ENCODE measurements at regions not wholly inside any gene's neighbourhood (a gene's known extent, or its start where the extent isn't known, plus 50 kb on each side); places are given as distances from the start of the nearest gene placed in this dataset.

DNA sequence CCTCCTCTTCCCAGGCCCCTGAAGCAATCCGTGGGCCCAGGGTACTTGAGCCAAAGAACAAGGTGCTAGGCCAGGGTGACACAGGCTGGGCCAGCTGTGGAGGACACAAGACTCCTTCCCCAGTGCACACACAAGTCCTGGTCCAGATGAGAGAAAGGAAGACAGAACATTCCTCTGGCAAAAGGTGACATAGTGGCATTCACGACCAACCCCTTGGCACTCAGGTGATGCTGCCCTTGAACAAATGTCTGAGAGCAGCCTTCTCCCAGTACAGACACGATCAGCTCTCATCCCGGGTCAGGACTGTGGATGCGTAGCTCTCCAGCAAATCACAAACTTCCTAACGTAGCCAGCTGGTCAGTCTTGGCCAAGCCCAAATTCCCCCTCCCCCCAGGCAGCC is 118.5 kb downstream of the OAT start:
- H2BK5ac ChIP-seq (ENCODE audit: low read depth, low read length, poor library complexity, severe bottlenecking) = no peak overlapping the region
- no peak overlapping the region for H2AFZ ChIP-seq (replicated peaks; ENCODE audit: low read length, poor library complexity)
- no peak overlapping the region for H3K9ac ChIP-seq (ENCODE audit: low read depth, low read length)
- DNase-seq (no peak), ATAC-seq (ENCODE audit: low read depth) (no peak)
- BruUV-seq (replicated peaks) = no TSS peak
- ChIA-PET POLR2A (ENCODE audit: unreplicated experiment) (no interaction called here), CTCF (no interaction called here)
- H4K8ac ChIP-seq (ENCODE audit: low read depth in 2 of 2, low read length in 2 of 2) = no peak overlapping the region
- H3K9me1 ChIP-seq (ENCODE audit: insufficient read depth, low read length) = no peaks in the 10 kb centered on the region
- H3K4me2 ChIP-seq (ENCODE audit: low read depth, low read length) = no peak overlapping the region
- no peaks in the 10 kb centered on the region for H3K36me3 ChIP-seq (ENCODE audit: control insufficient read depth, insufficient read depth, low read length)
- no peak overlapping the region for H3K27ac ChIP-seq (ENCODE audit: insufficient read depth, low read length)
- H4K20me1 ChIP-seq (ENCODE audit: insufficient read depth, low read length) = no peaks in the 10 kb centered on the region
- in situ Hi-C loops (cut with MboI; ENCODE audit: low sequenced_read_pairs) (no loop called here), intact Hi-C loops (cut with micrococcal nuclease) (no loop called here), dilution Hi-C loops (cut with HindIII; ENCODE audit: low sequenced_read_pairs, unreplicated experiment) (no loop called here)
- H3K9me3 ChIP-seq (ENCODE audit: control insufficient read depth, insufficient read depth, low read length) = peaks cover 27% of the 10 kb centered on the region
- no peak overlapping the region for H2BK20ac ChIP-seq (ENCODE audit: low read depth, low read length)
- no peak overlapping the region for H3K14ac ChIP-seq (replicated peaks; ENCODE audit: low read depth, low read length)
- no peak overlapping the region for H2BK15ac ChIP-seq (ENCODE audit: low read depth, low read length)
- no peaks in the 10 kb centered on the region for H3K79me1 ChIP-seq (ENCODE audit: low read depth in 1 of 2, low read length in 2 of 2)
- H3K4me3 ChIP-seq (ENCODE audit: insufficient read depth, low read depth, low read length) = no peak overlapping the region
- no peaks in the 10 kb centered on the region for H3K4me1 ChIP-seq (ENCODE audit: control insufficient read depth, insufficient read depth, low read length)
- peak overlapping the region; percentile 28 for H2AK9ac ChIP-seq (replicated peaks; ENCODE audit: low read depth, low read length, poor library complexity)
- no peak overlapping the region for H4K5ac ChIP-seq (ENCODE audit: low read depth, low read length)
- no peak overlapping the region for H2AK5ac ChIP-seq (ENCODE audit: low read depth, low read length)
- H3K56ac ChIP-seq (ENCODE audit: extremely low read depth, insufficient read depth, low read length) = no peak overlapping the region
- 40% methylated on average over 1 of the region's 6 CpGs; no CpG with 5 or more reads in 1 of the 2 experiments for WGBS, 2 experiments (ENCODE audit: extremely low coverage in 2 of 2, insufficient read length in 1 of 2)
- no peak overlapping the region for H3K23ac ChIP-seq (ENCODE audit: low read depth, low read length)
- TF ChIP-seq RFX5 (IDR thresholded peaks at IDR 0.05; ENCODE audit: low read depth, low read length) (no peak), FOS (IDR thresholded peaks at IDR 0.05; ENCODE audit: low read depth, low read length) (no peak), POLR2A (IDR thresholded peaks at IDR 0.05; ENCODE audit: low read depth, low read length) (no peak), BHLHE40 (IDR thresholded peaks at IDR 0.05; ENCODE audit: low read depth, low read length) (no peak), CEBPB (IDR thresholded peaks at IDR 0.05; ENCODE audit: low read depth, low read length) (no peak), SMC3 (IDR thresholded peaks at IDR 0.05; ENCODE audit: low read depth, low read length) (no peak), RCOR1 (IDR thresholded peaks at IDR 0.05; ENCODE audit: insufficient replicate concordance, low read length) (no peak), MAFK (IDR thresholded peaks at IDR 0.05; ENCODE audit: low read depth, low read length) (no peak), MXI1 (IDR thresholded peaks at IDR 0.05; ENCODE audit: borderline replicate concordance, low read depth, low read length) (no peak), MAZ (IDR thresholded peaks at IDR 0.05; ENCODE audit: borderline replicate concordance, low read depth, low read length) (no peak), RAD21 (IDR thresholded peaks at IDR 0.05; ENCODE audit: low read length) (no peak), CHD1 (IDR thresholded peaks at IDR 0.05; ENCODE audit: low read depth, low read length) (no peak), NFE2L2 (IDR thresholded peaks at IDR 0.05; ENCODE audit: low read depth, low read length) (no peak)
- TF ChIP-seq, protein P1, sequence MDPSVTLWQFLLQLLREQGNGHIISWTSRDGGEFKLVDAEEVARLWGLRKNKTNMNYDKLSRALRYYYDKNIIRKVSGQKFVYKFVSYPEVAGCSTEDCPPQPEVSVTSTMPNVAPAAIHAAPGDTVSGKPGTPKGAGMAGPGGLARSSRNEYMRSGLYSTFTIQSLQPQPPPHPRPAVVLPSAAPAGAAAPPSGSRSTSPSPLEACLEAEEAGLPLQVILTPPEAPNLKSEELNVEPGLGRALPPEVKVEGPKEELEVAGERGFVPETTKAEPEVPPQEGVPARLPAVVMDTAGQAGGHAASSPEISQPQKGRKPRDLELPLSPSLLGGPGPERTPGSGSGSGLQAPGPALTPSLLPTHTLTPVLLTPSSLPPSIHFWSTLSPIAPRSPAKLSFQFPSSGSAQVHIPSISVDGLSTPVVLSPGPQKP (IDR thresholded peaks at IDR 0.05; ENCODE audit: borderline replicate concordance, low read depth, low read length) = no peak
- TF ChIP-seq, protein P2, sequence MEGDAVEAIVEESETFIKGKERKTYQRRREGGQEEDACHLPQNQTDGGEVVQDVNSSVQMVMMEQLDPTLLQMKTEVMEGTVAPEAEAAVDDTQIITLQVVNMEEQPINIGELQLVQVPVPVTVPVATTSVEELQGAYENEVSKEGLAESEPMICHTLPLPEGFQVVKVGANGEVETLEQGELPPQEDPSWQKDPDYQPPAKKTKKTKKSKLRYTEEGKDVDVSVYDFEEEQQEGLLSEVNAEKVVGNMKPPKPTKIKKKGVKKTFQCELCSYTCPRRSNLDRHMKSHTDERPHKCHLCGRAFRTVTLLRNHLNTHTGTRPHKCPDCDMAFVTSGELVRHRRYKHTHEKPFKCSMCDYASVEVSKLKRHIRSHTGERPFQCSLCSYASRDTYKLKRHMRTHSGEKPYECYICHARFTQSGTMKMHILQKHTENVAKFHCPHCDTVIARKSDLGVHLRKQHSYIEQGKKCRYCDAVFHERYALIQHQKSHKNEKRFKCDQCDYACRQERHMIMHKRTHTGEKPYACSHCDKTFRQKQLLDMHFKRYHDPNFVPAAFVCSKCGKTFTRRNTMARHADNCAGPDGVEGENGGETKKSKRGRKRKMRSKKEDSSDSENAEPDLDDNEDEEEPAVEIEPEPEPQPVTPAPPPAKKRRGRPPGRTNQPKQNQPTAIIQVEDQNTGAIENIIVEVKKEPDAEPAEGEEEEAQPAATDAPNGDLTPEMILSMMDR (conservative IDR thresholded peaks at IDR 0.05; ENCODE audit: low read depth, low read length) = no peak
- TF ChIP-seq, protein P3, sequence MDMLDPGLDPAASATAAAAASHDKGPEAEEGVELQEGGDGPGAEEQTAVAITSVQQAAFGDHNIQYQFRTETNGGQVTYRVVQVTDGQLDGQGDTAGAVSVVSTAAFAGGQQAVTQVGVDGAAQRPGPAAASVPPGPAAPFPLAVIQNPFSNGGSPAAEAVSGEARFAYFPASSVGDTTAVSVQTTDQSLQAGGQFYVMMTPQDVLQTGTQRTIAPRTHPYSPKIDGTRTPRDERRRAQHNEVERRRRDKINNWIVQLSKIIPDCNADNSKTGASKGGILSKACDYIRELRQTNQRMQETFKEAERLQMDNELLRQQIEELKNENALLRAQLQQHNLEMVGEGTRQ (IDR thresholded peaks at IDR 0.05; ENCODE audit: low read depth, low read length) = no peak
- H3K18ac ChIP-seq (ENCODE audit: low read depth, low read length) = no peak overlapping the region
- H3K27me3 ChIP-seq (ENCODE audit: control insufficient read depth, insufficient read depth, low read length) = no peaks in the 10 kb centered on the region
- H3K4ac ChIP-seq (ENCODE audit: low read depth, low read length) = no peak overlapping the region
- H2BK120ac ChIP-seq (ENCODE audit: low read depth, low read length) = no peak overlapping the region
- H4K91ac ChIP-seq (ENCODE audit: insufficient read depth, low read depth, low read length) = no peak overlapping the region
